GM23338 (cell line): ENCODE measurements at regions not wholly inside any gene's neighbourhood (a gene's known extent, or its start where the extent isn't known, plus 50 kb on each side); places are given as distances from the start of the nearest gene placed in this dataset.

ENCODE experiments used
- ATAC-seq: fragments of 200-7000 bp; cut with Tn5 transposase; 3 replicates; pipeline ENCODE4 v1.9.1; 2020
- DNase-seq: peaks from one replicate; pipeline ENCODE4 v3.0.0-alpha.2; 2015; ENCODE audit warnings: low spot score
- H2AFZ ChIP-seq: fragments of 200-600 bp; sonication (generic); 2 replicates; pipeline ENCODE4 v1.8.0; 2016; ENCODE audit warnings: antibody characterized with exemption, mild to moderate bottlenecking, moderate library complexity
- H3F3A ChIP-seq: fragments of 200-600 bp; sonication (generic); replicated peaks from 2 replicates; pipeline ENCODE4 v1.8.0; 2017; ENCODE audit warnings: antibody characterized with exemption, mixed run types, low read depth
- H3K27ac ChIP-seq: fragments of 200-600 bp; sonication (generic); 2 replicates; pipeline ENCODE4 v1.6.1; 2016; ENCODE audit warnings: low read depth
- H3K27me3 ChIP-seq: fragments of 200-600 bp; sonication (generic); 2 replicates; pipeline ENCODE4 v1.8.0; 2016; ENCODE audit warnings: mild to moderate bottlenecking, mixed run types, moderate library complexity; ENCODE audit not compliant: insufficient read depth
- H3K36me3 ChIP-seq: fragments of 200-600 bp; sonication (generic); 2 replicates; pipeline ENCODE4 v1.8.0; 2016; ENCODE audit warnings: mild to moderate bottlenecking; ENCODE audit not compliant: insufficient read depth
- H3K4me1 ChIP-seq: fragments of 200-600 bp; sonication (generic); 2 replicates; pipeline ENCODE4 v1.8.0; 2016; ENCODE audit warnings: mild to moderate bottlenecking, moderate library complexity; ENCODE audit not compliant: insufficient read depth
- H3K4me2 ChIP-seq: fragments of 200-600 bp; sonication (generic); 2 replicates; pipeline ENCODE4 v1.7.1; 2017; ENCODE audit warnings: mixed run types
- H3K4me3 ChIP-seq: fragments of 200-600 bp; sonication (generic); 2 replicates; pipeline ENCODE4 v1.6.1; 2016; ENCODE audit warnings: mixed run types
- H3K79me2 ChIP-seq: fragments of 200-600 bp; sonication (generic); replicated peaks from 2 replicates; pipeline ENCODE4 v1.8.0; 2017; ENCODE audit warnings: mild to moderate bottlenecking; ENCODE audit not compliant: insufficient read depth
- H3K9me2 ChIP-seq: fragments of 200-600 bp; sonication (generic); 2 replicates; pipeline ENCODE4 v1.8.0; 2017; ENCODE audit not compliant: insufficient read depth
- H4K20me1 ChIP-seq: fragments of 200-600 bp; sonication (generic); replicated peaks from 2 replicates; pipeline ENCODE4 v1.8.0; 2017; ENCODE audit warnings: mild to moderate bottlenecking; ENCODE audit not compliant: insufficient read depth
- H3K27ac Mint-ChIP-seq: 2 replicates; pipeline ENCODE4 v1.8.0; 2020; ENCODE audit warnings: inconsistent platforms, mild to moderate bottlenecking, moderate library complexity, mixed read lengths
- H3K27me3 Mint-ChIP-seq: 3 replicates; pipeline ENCODE4 v1.8.0; 2022; ENCODE audit warnings: low read depth, mild to moderate bottlenecking, moderate library complexity, mixed read lengths, inconsistent platforms; ENCODE audit not compliant: insufficient read depth, poor library complexity
- H3K36me3 Mint-ChIP-seq: 3 replicates; pipeline ENCODE4 v1.8.0; 2021; ENCODE audit warnings: low read depth, mild to moderate bottlenecking, inconsistent platforms, moderate library complexity, mixed read lengths
- H3K4me1 Mint-ChIP-seq: 3 replicates; pipeline ENCODE4 v1.8.0; 2020; ENCODE audit warnings: mild to moderate bottlenecking, inconsistent platforms, mixed read lengths
- H3K4me3 Mint-ChIP-seq: 3 replicates; pipeline ENCODE4 v1.8.0; 2021; ENCODE audit warnings: moderate library complexity, mild to moderate bottlenecking, inconsistent platforms, mixed read lengths
- H3K9me3 Mint-ChIP-seq: 3 replicates; pipeline ENCODE4 v1.8.0; 2020; ENCODE audit warnings: moderate library complexity, mild to moderate bottlenecking, inconsistent platforms, mixed read lengths
- CREB1 ChIP-seq: fragments of 250-450 bp; sonication (Bioruptor Pico); IDR thresholded peaks from 2 replicates; pipeline ENCODE4 v1.5.0; 2020; ENCODE audit warnings: low read depth, mild to moderate bottlenecking, moderate library complexity
- CTCF ChIP-seq, 2 experiments: fragments of 200-600 bp in 1 of 2; sonication (generic) in 1 of 2; conservative IDR thresholded peaks; 2 replicates each; pipeline versions ENCODE4 v1.5.1 to v1.6.1; 2016 to 2017; ENCODE audit warnings: antibody characterized with exemption in 2 of 2, low read depth in 2 of 2, mild to moderate bottlenecking in 2 of 2, moderate library complexity in 1 of 2
- EZH2 ChIP-seq: fragments of 200-600 bp; sonication (generic); IDR thresholded peaks from one replicate; pipeline ENCODE4 v1.8.0; 2017; ENCODE audit warnings: antibody characterized with exemption, mild to moderate bottlenecking, low read depth; ENCODE audit not compliant: unreplicated experiment
- EZH2phosphoT487 ChIP-seq: fragments of 200-600 bp; sonication (generic); IDR thresholded peaks from one replicate; pipeline ENCODE4 v1.8.1; 2018; ENCODE audit warnings: antibody characterized with exemption; ENCODE audit not compliant: unreplicated experiment
- JUNB ChIP-seq: IDR thresholded peaks from one replicate; pipeline ENCODE4 v1.6.1; 2016; ENCODE audit warnings: antibody characterized with exemption; ENCODE audit not compliant: unreplicated experiment
- NANOG ChIP-seq: IDR thresholded peaks from 2 replicates; pipeline ENCODE4 v1.6.1; 2016; ENCODE audit warnings: antibody characterized with exemption, borderline replicate concordance
- POLR2AphosphoS5 ChIP-seq: IDR thresholded peaks from 2 replicates; pipeline ENCODE4 v1.6.1; 2016; ENCODE audit warnings: antibody characterized with exemption, low read depth
- STAT1 ChIP-seq: IDR thresholded peaks from one replicate; pipeline ENCODE4 v1.6.1; 2016; ENCODE audit warnings: antibody characterized with exemption; ENCODE audit not compliant: unreplicated experiment
- ZNF114 ChIP-seq: fragments of 250-450 bp; sonication (Bioruptor Pico); IDR thresholded peaks from 2 replicates; pipeline ENCODE4 v1.5.0; 2020; ENCODE audit warnings: mild to moderate bottlenecking, moderate library complexity
- ZNF331 ChIP-seq: fragments of 250-450 bp; sonication (Bioruptor Pico); IDR thresholded peaks from 2 replicates; pipeline ENCODE4 v1.5.0; 2020; ENCODE audit warnings: low read depth, mild to moderate bottlenecking, moderate library complexity
- ZNF462 ChIP-seq: fragments of 250-450 bp; sonication (Bioruptor Pico); IDR thresholded peaks from 2 replicates; pipeline ENCODE4 v1.5.0; 2020; ENCODE audit warnings: mild to moderate bottlenecking, moderate library complexity
- TF ChIP-seq, protein P1 (sequence below): IDR thresholded peaks from one replicate; pipeline ENCODE4 v1.6.1; 2018; ENCODE audit warnings: antibody characterized with exemption; ENCODE audit not compliant: unreplicated experiment
- TF ChIP-seq, protein P2 (sequence below): IDR thresholded peaks from 2 replicates; pipeline ENCODE4 v1.6.1; 2016; ENCODE audit warnings: antibody characterized with exemption

DNA sequence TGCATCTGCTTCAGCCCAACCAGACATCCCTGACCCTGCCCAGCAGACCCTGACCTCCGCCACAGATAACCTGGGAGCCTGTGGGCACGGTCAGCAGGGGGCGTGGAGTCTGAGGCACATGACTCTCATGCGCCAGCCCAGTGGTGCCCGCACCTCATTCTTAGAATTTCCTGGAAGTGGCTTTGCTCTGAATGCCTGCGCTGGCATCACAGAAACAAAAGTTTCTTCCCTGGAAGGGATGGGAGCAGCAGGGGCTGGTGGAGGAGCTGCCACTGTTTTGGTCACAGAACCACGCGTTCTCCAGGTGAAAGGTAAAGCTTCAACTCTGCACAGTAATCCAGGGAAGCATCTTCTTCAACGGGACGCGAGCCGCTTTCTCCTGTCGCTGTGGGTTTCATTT is 67.9 kb upstream of the DUSP22 start:
- no peak overlapping the region for H3K27ac ChIP-seq
- H3K36me3 Mint-ChIP-seq, result no peaks in the 10 kb centered on the region
- no peak overlapping the region for H3K27ac Mint-ChIP-seq
- DNase-seq (no peak), ATAC-seq (no peak)
- TF ChIP-seq, protein P1, sequence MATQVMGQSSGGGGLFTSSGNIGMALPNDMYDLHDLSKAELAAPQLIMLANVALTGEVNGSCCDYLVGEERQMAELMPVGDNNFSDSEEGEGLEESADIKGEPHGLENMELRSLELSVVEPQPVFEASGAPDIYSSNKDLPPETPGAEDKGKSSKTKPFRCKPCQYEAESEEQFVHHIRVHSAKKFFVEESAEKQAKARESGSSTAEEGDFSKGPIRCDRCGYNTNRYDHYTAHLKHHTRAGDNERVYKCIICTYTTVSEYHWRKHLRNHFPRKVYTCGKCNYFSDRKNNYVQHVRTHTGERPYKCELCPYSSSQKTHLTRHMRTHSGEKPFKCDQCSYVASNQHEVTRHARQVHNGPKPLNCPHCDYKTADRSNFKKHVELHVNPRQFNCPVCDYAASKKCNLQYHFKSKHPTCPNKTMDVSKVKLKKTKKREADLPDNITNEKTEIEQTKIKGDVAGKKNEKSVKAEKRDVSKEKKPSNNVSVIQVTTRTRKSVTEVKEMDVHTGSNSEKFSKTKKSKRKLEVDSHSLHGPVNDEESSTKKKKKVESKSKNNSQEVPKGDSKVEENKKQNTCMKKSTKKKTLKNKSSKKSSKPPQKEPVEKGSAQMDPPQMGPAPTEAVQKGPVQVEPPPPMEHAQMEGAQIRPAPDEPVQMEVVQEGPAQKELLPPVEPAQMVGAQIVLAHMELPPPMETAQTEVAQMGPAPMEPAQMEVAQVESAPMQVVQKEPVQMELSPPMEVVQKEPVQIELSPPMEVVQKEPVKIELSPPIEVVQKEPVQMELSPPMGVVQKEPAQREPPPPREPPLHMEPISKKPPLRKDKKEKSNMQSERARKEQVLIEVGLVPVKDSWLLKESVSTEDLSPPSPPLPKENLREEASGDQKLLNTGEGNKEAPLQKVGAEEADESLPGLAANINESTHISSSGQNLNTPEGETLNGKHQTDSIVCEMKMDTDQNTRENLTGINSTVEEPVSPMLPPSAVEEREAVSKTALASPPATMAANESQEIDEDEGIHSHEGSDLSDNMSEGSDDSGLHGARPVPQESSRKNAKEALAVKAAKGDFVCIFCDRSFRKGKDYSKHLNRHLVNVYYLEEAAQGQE, result no peak
- TF ChIP-seq CREB1 (CRISPR knock-in tag), result no peak
- TF ChIP-seq, protein P2, sequence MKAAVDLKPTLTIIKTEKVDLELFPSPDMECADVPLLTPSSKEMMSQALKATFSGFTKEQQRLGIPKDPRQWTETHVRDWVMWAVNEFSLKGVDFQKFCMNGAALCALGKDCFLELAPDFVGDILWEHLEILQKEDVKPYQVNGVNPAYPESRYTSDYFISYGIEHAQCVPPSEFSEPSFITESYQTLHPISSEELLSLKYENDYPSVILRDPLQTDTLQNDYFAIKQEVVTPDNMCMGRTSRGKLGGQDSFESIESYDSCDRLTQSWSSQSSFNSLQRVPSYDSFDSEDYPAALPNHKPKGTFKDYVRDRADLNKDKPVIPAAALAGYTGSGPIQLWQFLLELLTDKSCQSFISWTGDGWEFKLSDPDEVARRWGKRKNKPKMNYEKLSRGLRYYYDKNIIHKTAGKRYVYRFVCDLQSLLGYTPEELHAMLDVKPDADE, result no peak
- TF ChIP-seq EZH2phosphoT487, result no peak
- TF ChIP-seq ZNF331, result no peak
- TF ChIP-seq POLR2AphosphoS5, result no peak
- no peak for TF ChIP-seq JUNB
- TF ChIP-seq ZNF462 (CRISPR knock-in tag), result no peak
- no peak for TF ChIP-seq NANOG
- TF ChIP-seq CTCF (conservative IDR thresholded peaks at IDR 0.05; ENCODE audit: low read depth in 2 of 2), result no peak
- no peak for TF ChIP-seq ZNF114
- no peak for TF ChIP-seq EZH2
- no peak for TF ChIP-seq STAT1
- no peaks in the 10 kb centered on the region for H3K27me3 ChIP-seq
- peaks cover 16% of the 10 kb centered on the region for H3K4me1 ChIP-seq
- H4K20me1 ChIP-seq, result no peaks in the 10 kb centered on the region
- no peaks in the 10 kb centered on the region for H3K36me3 ChIP-seq
- peaks cover 3% of the 10 kb centered on the region; the same call in 1 of the 3 replicates for H3K9me3 Mint-ChIP-seq
- no peak overlapping the region for H3K4me3 Mint-ChIP-seq
- no peak overlapping the region for H3K4me3 ChIP-seq
- peaks cover 11% of the 10 kb centered on the region for H3K27me3 Mint-ChIP-seq
- no peaks in the 10 kb centered on the region for H3K9me2 ChIP-seq
- no peak overlapping the region for H2AFZ ChIP-seq
- H3F3A ChIP-seq, result no peaks in the 10 kb centered on the region
- H3K4me2 ChIP-seq, result no peak overlapping the region
- peaks cover 26% of the 10 kb centered on the region for H3K4me1 Mint-ChIP-seq
- H3K79me2 ChIP-seq, result no peaks in the 10 kb centered on the region
